Breast epithelium (tissue), 4 donors: ENCODE measurements at regions not wholly inside any gene's neighbourhood (a gene's known extent, or its start where the extent isn't known, plus 50 kb on each side); places are given as distances from the start of the nearest gene placed in this dataset.
A peak's percentile ranks its signal among the peaks of the same experiment; 100 is the strongest.
"Not testable (repeated sequence)": the region's sequence is repeated elsewhere in the genome, so short reads cannot be mapped to it uniquely, and the experiment has no call there.

Experiments
- DNase-seq, 2 donors: peaks; one replicate each; pipeline ENCODE4 v3.0.0-alpha.2; 2019; ENCODE audit warnings: low spot score in 2 of 2
- H3K27ac ChIP-seq, 2 donors: fragments of 200-600 bp; sonication (generic) in 1 of 2; one replicate each; pipeline ENCODE4 v1.5.1; 2016 to 2019; ENCODE audit warnings: mild to moderate bottlenecking in 1 of 2
- H3K27me3 ChIP-seq, 2 donors: fragments of 200-600 bp; sonication (generic) in 1 of 2; one replicate each; pipeline versions ENCODE4 v1.5.1 to v1.6.0; 2017 to 2019; ENCODE audit warnings: control low read depth in 1 of 2, mild to moderate bottlenecking in 1 of 2
- H3K36me3 ChIP-seq: fragments of 200-600 bp; one replicate; pipeline ENCODE4 v1.5.1; 2019
- H3K4me1 ChIP-seq, 2 donors: fragments of 200-600 bp; sonication (generic); one replicate each; pipeline ENCODE4 v1.5.1; 2016 to 2019; ENCODE audit warnings: control low read depth in 1 of 2
- H3K4me3 ChIP-seq, 3 donors: fragments of 200-600 bp; sonication (generic); 1 replicate in 2 of 3; 2 replicates in 1 of 3; pipeline ENCODE4 v1.5.1; 2016 to 2019; ENCODE audit warnings: mild to moderate bottlenecking in 3 of 3, moderate library complexity in 2 of 3
- H3K9me3 ChIP-seq, 2 donors: fragments of 200-600 bp; sonication (generic) in 1 of 2; one replicate each; pipeline ENCODE4 v1.5.1; 2016 to 2019; ENCODE audit warnings: control low read depth in 1 of 2
- CTCF ChIP-seq, 3 donors: fragments of 450-650 bp; IDR thresholded peaks; one replicate each; pipeline ENCODE4 v1.5.1; 2016 to 2017; ENCODE audit warnings: antibody characterized with exemption in 3 of 3, mild to moderate bottlenecking in 3 of 3, moderate library complexity in 3 of 3
- POLR2A ChIP-seq: fragments of 450-650 bp; IDR thresholded peaks from one replicate; pipeline ENCODE4 v1.6.1; 2016; ENCODE audit warnings: antibody characterized with exemption, mild to moderate bottlenecking, moderate library complexity
- POLR2AphosphoS5 ChIP-seq, 3 donors: sonication (generic); formaldehyde crosslinking; IDR thresholded peaks; one replicate each; pipeline ENCODE4 v1.6.1; 2017; ENCODE audit warnings: antibody characterized with exemption in 3 of 3
- intact Hi-C: fragments of 100-400 bp; cut with DNase I; formaldehyde crosslinking; loops from one replicate; pipeline ENCODE4 v1.15.1; 2023; ENCODE audit warnings: low total_unique reads

GRCh38 chr2:187654535-187654934 lies 100.3 kb upstream of the TFPI start:
- no peak overlapping the region for H3K27ac ChIP-seq
- H3K4me1 ChIP-seq = no peaks in the 10 kb centered on the region
- DNase-seq = no peak
- TF ChIP-seq CTCF (IDR thresholded peaks at IDR 0.05) (no peak), POLR2A (no peak)
- peak overlapping the region in 1 of 3 donors; percentile 32 for H3K4me3 ChIP-seq
- no peaks in the 10 kb centered on the region for H3K27me3 ChIP-seq
- H3K9me3 ChIP-seq = no peaks in the 10 kb centered on the region
- intact Hi-C loops = no loop called here
- no peaks in the 10 kb centered on the region for H3K36me3 ChIP-seq

- H3K36me3 ChIP-seq = no peaks in the 10 kb centered on the region
- H3K9me3 ChIP-seq = no peaks in the 10 kb centered on the region
- no peaks in the 10 kb centered on the region for H3K27me3 ChIP-seq
- TF ChIP-seq POLR2AphosphoS5 (IDR thresholded peaks at IDR 0.05) = no peak
- no peak for TF ChIP-seq CTCF (IDR thresholded peaks at IDR 0.05)
- TF ChIP-seq POLR2A = no peak
- DNase-seq = no peak
- intact Hi-C loops = no loop called here
- H3K4me3 ChIP-seq = peak overlapping the region in 1 of 3 donors; percentile 32
- H3K4me1 ChIP-seq = no peaks in the 10 kb centered on the region
- H3K27ac ChIP-seq = no peak overlapping the region
These were observed 100.8 kb upstream of the TFPI start for GRCh38 chr2:187655001-187655400.

- no peak overlapping the region for H3K27ac ChIP-seq
- DNase-seq = no peak
- H3K4me1 ChIP-seq = no peaks in the 10 kb centered on the region
- intact Hi-C loops = no loop called here
- TF ChIP-seq CTCF (IDR thresholded peaks at IDR 0.05) = no peak
- no peak for TF ChIP-seq POLR2AphosphoS5 (IDR thresholded peaks at IDR 0.05)
- TF ChIP-seq POLR2A = no peak
- H3K27me3 ChIP-seq = no peaks in the 10 kb centered on the region
- H3K4me3 ChIP-seq = no peak overlapping the region
- no peaks in the 10 kb centered on the region for H3K9me3 ChIP-seq
- H3K36me3 ChIP-seq = no peaks in the 10 kb centered on the region
These were observed 101.9 kb upstream of the TFPI start for GRCh38 chr2:187656123-187656522.

GRCh38 chr2:187658952-187659525 lies 104.8 kb upstream of the TFPI start:
- Histone ChIP-seq H3K4me3 (no peak overlapping the region), H3K36me3 (no peaks in the 10 kb centered on the region), H3K27me3 (no peaks in the 10 kb centered on the region), H3K4me1 (no peaks in the 10 kb centered on the region), H3K9me3 (no peaks in the 10 kb centered on the region), H3K27ac (no peak overlapping the region)
- intact Hi-C loops = no loop called here
- DNase-seq = no peak
- no peak for TF ChIP-seq POLR2AphosphoS5 (IDR thresholded peaks at IDR 0.05)
- no peak for TF ChIP-seq CTCF (IDR thresholded peaks at IDR 0.05)
- TF ChIP-seq POLR2A = no peak

- H3K4me1 ChIP-seq, H3K27me3 ChIP-seq, H3K4me3 ChIP-seq, DNase-seq, intact Hi-C loops, H3K9me3 ChIP-seq, H3K27ac ChIP-seq, H3K36me3 ChIP-seq: not testable (repeated sequence)
These were observed 121.8 kb upstream of the TFPI start for GRCh38 chr2:187676050-187676449.

GRCh38 chr2:187679454-187679853 lies 125.2 kb upstream of the TFPI start:
- Histone ChIP-seq H3K36me3 (no peaks in the 10 kb centered on the region), H3K4me1 (no peaks in the 10 kb centered on the region), H3K9me3 (no peaks in the 10 kb centered on the region), H3K27ac (no peak overlapping the region), H3K4me3 (no peak overlapping the region), H3K27me3 (no peaks in the 10 kb centered on the region)
- no peak for DNase-seq
- intact Hi-C loops = no loop called here
- TF ChIP-seq CTCF (IDR thresholded peaks at IDR 0.05) = no peak
- no peak for TF ChIP-seq POLR2A
